ENCODE measurements at regions not wholly inside any gene's neighbourhood (a gene's known extent, or its start where the extent isn't known, plus 50 kb on each side); places are given as distances from the start of the nearest gene placed in this dataset.

DNA sequence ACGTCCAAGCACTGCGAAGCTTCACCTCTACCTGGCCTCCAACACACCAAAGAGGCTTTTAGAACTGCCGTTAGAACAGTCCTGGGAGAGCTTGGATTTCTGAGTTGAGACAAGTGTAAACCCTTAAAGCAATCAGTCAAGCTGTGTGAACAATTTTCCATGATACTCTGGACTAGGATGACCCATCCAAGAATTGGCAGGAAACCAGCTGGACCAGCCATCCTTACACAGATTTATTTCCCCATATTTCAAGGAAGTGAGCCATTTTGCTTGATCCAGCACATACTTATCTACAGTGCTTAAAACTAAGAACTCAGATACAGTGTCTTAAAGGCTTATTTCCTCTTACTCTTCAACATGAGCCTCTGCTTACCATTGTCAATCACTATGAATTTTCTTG is 340.7 kb upstream of the HS3ST1 start:
- Histone ChIP-seq H3K79me2 (ENCODE audit: control insufficient read depth, insufficient read depth, low read length) (no peaks in the 10 kb centered on the region), H2AFZ (ENCODE audit: low read depth, low read length) (no peak overlapping the region), H3K9me3 (replicated peaks; ENCODE audit: control insufficient read depth, insufficient read depth, low read depth, low read length) (0 out of 2 replicates have a peak, but pooled peaks cover 3% of the 10 kb centered on the region), H4K20me1 (replicated peaks; ENCODE audit: control insufficient read depth, insufficient read depth, low read length) (no peaks in the 10 kb centered on the region), H3K9me1 (ENCODE audit: control insufficient read depth, insufficient read depth, low read length) (no peaks in the 10 kb centered on the region), H3K27me3 (ENCODE audit: control insufficient read depth in 2 of 2, insufficient read depth in 2 of 2, low read length in 2 of 2) (no peaks in the 10 kb centered on the region), H3K4me1 (replicated peaks in 1 of 2; ENCODE audit: control insufficient read depth in 2 of 2, insufficient read depth in 2 of 2, low read length in 2 of 2) (no peaks in the 10 kb centered on the region), H3K27ac (ENCODE audit: extremely low read depth, low read depth, low read length) (no peak overlapping the region), H3K4me2 (ENCODE audit: insufficient read depth, low read length) (no peak overlapping the region), H3K4me3 (no peak overlapping the region), H3K36me3 (ENCODE audit: control insufficient read depth, insufficient read depth, low read length) (no peaks in the 10 kb centered on the region), H3K9ac (ENCODE audit: insufficient read depth in 1 of 2, low read depth in 2 of 2, low read length in 2 of 2) (no peak overlapping the region)
- DNase-seq (ENCODE audit: extremely low read depth in 1 of 4, low spot score in 3 of 4) (no peak), FAIRE-seq (no peak), ATAC-seq (no peak)
- CTCF ChIA-PET (ENCODE audit: low intra/inter-chr PET ratio), result no interaction called here
- POLR2A ChIA-PET, result no interaction called here
- WGBS (ENCODE audit: insufficient coverage, low coverage, missing lambda C conversion rate), result 3% methylated on average over 3 of the region's 3 CpGs
- in situ Hi-C loops (cut with MboI), result no loop called here
- no TSS peak for BruUV-seq (replicated peaks)
- intact Hi-C loops (cut with micrococcal nuclease), result no loop called here
- no peak for TF ChIP-seq ZNF717 (CRISPR knock-in tag; IDR thresholded peaks at IDR 0.05)
- no peak for TF ChIP-seq BHLHE40 (IDR thresholded peaks at IDR 0.05; ENCODE audit: low read length)
- no peak for TF ChIP-seq NFRKB (IDR thresholded peaks at IDR 0.05; ENCODE audit: low read depth)
- TF ChIP-seq, protein P1, sequence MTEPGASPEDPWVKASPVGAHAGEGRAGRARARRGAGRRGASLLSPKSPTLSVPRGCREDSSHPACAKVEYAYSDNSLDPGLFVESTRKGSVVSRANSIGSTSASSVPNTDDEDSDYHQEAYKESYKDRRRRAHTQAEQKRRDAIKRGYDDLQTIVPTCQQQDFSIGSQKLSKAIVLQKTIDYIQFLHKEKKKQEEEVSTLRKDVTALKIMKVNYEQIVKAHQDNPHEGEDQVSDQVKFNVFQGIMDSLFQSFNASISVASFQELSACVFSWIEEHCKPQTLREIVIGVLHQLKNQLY (CRISPR knock-in tag; conservative IDR thresholded peaks at IDR 0.05), result no peak
- no peak for TF ChIP-seq NFE2 (IDR thresholded peaks at IDR 0.05; ENCODE audit: low read depth)
- TF ChIP-seq SIN3B (IDR thresholded peaks at IDR 0.05; ENCODE audit: low read depth), result no peak
- no peak for TF ChIP-seq ZNF212 (CRISPR knock-in tag; IDR thresholded peaks at IDR 0.05)
- no peak for TF ChIP-seq FOXA1 (IDR thresholded peaks at IDR 0.05; ENCODE audit: borderline replicate concordance)
- TF ChIP-seq KDM2B (CRISPR knock-in tag; IDR thresholded peaks at IDR 0.05), result no peak
- no peak for TF ChIP-seq PTTG1 (tag; IDR thresholded peaks at IDR 0.05; ENCODE audit: low read depth)
- TF ChIP-seq KDM5B (IDR thresholded peaks at IDR 0.05; ENCODE audit: insufficient replicate concordance, low read depth, low read length), result no peak
- no peak for TF ChIP-seq ZNF778 (CRISPR knock-in tag; IDR thresholded peaks at IDR 0.05)
- no peak for TF ChIP-seq ZNF57 (CRISPR knock-in tag; IDR thresholded peaks at IDR 0.05)
- TF ChIP-seq ZNF197 (CRISPR knock-in tag; IDR thresholded peaks at IDR 0.05; ENCODE audit: low read depth), result no peak

Measured in K562 (cell line).